C4-2B (cell line): ENCODE measurements at regions not wholly inside any gene's neighbourhood (a gene's known extent, or its start where the extent isn't known, plus 50 kb on each side); places are given as distances from the start of the nearest gene placed in this dataset.

Experiments
- ZFX ChIP-seq: fragments of 450-650 bp; IDR thresholded peaks from 2 replicates; pipeline ENCODE4 v1.6.1; 2017
- TF ChIP-seq, protein P1 (sequence below): fragments of 450-650 bp; conservative IDR thresholded peaks from 2 replicates; pipeline ENCODE4 v1.5.1; 2017; ENCODE audit warnings: mild to moderate bottlenecking

DNA sequence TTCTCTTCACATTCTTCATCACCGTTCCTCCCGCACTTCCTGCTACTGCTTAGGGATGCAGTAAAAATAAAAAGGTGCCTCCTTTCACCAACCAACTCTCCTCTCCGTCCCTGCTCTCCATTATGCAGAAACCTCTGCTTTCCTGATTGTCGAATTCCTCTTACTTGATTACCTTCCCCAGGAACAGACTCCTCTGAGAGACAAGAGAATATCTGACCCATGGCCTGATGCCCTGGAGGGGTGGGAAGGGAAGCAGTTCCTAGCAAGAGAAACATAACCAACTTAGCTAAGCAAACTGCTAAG lies 80.9 kb downstream of the TRIM29 start:
- TF ChIP-seq, protein P1, sequence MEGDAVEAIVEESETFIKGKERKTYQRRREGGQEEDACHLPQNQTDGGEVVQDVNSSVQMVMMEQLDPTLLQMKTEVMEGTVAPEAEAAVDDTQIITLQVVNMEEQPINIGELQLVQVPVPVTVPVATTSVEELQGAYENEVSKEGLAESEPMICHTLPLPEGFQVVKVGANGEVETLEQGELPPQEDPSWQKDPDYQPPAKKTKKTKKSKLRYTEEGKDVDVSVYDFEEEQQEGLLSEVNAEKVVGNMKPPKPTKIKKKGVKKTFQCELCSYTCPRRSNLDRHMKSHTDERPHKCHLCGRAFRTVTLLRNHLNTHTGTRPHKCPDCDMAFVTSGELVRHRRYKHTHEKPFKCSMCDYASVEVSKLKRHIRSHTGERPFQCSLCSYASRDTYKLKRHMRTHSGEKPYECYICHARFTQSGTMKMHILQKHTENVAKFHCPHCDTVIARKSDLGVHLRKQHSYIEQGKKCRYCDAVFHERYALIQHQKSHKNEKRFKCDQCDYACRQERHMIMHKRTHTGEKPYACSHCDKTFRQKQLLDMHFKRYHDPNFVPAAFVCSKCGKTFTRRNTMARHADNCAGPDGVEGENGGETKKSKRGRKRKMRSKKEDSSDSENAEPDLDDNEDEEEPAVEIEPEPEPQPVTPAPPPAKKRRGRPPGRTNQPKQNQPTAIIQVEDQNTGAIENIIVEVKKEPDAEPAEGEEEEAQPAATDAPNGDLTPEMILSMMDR = no peak
- no peak for TF ChIP-seq ZFX
